Right lobe of liver (tissue), 4 donors: ENCODE measurements at regions not wholly inside any gene's neighbourhood (a gene's known extent, or its start where the extent isn't known, plus 50 kb on each side); places are given as distances from the start of the nearest gene placed in this dataset.

Source experiments
- POLR2A ChIP-seq: fragments of 450-650 bp; IDR thresholded peaks from one replicate; pipeline ENCODE4 v1.6.1; 2017; ENCODE audit warnings: antibody characterized with exemption, mild to moderate bottlenecking
- TF ChIP-seq, protein P1 (sequence below), 4 donors: fragments of 200-600 bp in 3 of 4; fragments of 450-650 bp in 1 of 4; IDR thresholded peaks; one replicate each; pipeline versions ENCODE4 v1.5.1 to v1.8.0; 2016 to 2022; ENCODE audit warnings: antibody characterized with exemption in 4 of 4, mild to moderate bottlenecking in 2 of 4
- donor health status: DM: no; HTN: no; CAD: no.
- donor health status: DM: no; HTN: no; CAD: no.
- donor health status: DM: no; HTN: yes; CAD: no.

- no peak for TF ChIP-seq POLR2A
- TF ChIP-seq, protein P1, sequence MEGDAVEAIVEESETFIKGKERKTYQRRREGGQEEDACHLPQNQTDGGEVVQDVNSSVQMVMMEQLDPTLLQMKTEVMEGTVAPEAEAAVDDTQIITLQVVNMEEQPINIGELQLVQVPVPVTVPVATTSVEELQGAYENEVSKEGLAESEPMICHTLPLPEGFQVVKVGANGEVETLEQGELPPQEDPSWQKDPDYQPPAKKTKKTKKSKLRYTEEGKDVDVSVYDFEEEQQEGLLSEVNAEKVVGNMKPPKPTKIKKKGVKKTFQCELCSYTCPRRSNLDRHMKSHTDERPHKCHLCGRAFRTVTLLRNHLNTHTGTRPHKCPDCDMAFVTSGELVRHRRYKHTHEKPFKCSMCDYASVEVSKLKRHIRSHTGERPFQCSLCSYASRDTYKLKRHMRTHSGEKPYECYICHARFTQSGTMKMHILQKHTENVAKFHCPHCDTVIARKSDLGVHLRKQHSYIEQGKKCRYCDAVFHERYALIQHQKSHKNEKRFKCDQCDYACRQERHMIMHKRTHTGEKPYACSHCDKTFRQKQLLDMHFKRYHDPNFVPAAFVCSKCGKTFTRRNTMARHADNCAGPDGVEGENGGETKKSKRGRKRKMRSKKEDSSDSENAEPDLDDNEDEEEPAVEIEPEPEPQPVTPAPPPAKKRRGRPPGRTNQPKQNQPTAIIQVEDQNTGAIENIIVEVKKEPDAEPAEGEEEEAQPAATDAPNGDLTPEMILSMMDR (IDR thresholded peaks at IDR 0.05) = no peak
These were observed 488.0 kb upstream of the CDH18 start for GRCh38 chr5:20476016-20476415.
